Right kidney (tissue), 1 donor: ENCODE measurements at regions not wholly inside any gene's neighbourhood (a gene's known extent, or its start where the extent isn't known, plus 50 kb on each side); places are given as distances from the start of the nearest gene placed in this dataset.
"Not testable (repeated sequence)": the region's sequence is repeated elsewhere in the genome, so short reads cannot be mapped to it uniquely, and the experiment has no call there.

Experiments
- DNase-seq: peaks from one replicate; pipeline ENCODE4 v3.0.0-alpha.2; 2016

GRCh38 chr7:106344211-106344610 lies 59.4 kb upstream of the NAMPT start:
- no peak for DNase-seq

- DNase-seq: not testable (repeated sequence)
Observed at GRCh38 chr7:106342049-106342448, 57.3 kb upstream of the NAMPT start.

- DNase-seq: not testable (repeated sequence)
Observed at GRCh38 chr7:106340247-106340596, 55.4 kb upstream of the NAMPT start.

- DNase-seq: no peak
Observed at GRCh38 chr7:106339513-106340246, 54.9 kb upstream of the NAMPT start.

- DNase-seq: no peak
Observed at GRCh38 chr7:106337754-106338153, 53.0 kb upstream of the NAMPT start.

- no peak for DNase-seq
Observed at GRCh38 chr7:106335814-106336213, 51.0 kb upstream of the NAMPT start.
